Naive thymus-derived CD8-positive, alpha-beta T cell (primary cell): ENCODE measurements at regions not wholly inside any gene's neighbourhood (a gene's known extent, or its start where the extent isn't known, plus 50 kb on each side); places are given as distances from the start of the nearest gene placed in this dataset.

Experiments used
- ATAC-seq, 2 donors: fragments of 150-1000 bp; cut with Tn5 transposase in 1 of 2; sonication (Bioruptor Pico), chemical (Tn5 transposase) in 1 of 2; 1 replicate in 1 of 2; 2 replicates in 1 of 2; pipeline ENCODE4 v1.10.0; 2021; ENCODE audit warnings: mild to moderate bottlenecking in 2 of 2, moderate library complexity in 2 of 2
- POLR2A ChIA-PET: fragments of 350-600 bp; sonication (Branson Sonifier 250); formaldehyde crosslinking; loops from one replicate; lab custom pipeline; 2021; ENCODE audit warnings: antibody characterized with exemption; lab: Charles Lee
- DNase-seq, 10 donors: peaks; one replicate each; pipeline versions ENCODE4 v3.0.0 to v3.0.0-alpha.2; 2020 to 2022
- H3K27ac Mint-ChIP-seq, 10 donors: one replicate each; pipeline ENCODE4 v1.8.0; 2020 to 2022; ENCODE audit warnings: mild to moderate bottlenecking in 10 of 10, mixed read lengths in 10 of 10, moderate library complexity in 4 of 10, inconsistent platforms in 1 of 10
- H3K27me3 Mint-ChIP-seq, 5 donors: one replicate each; pipeline ENCODE4 v1.8.0; 2021 to 2022; ENCODE audit warnings: mixed read lengths in 5 of 5
- H3K36me3 Mint-ChIP-seq, 3 donors: one replicate each; pipeline ENCODE4 v1.8.0; 2020 to 2022; ENCODE audit warnings: mixed read lengths in 3 of 3, mild to moderate bottlenecking in 2 of 3, inconsistent platforms in 1 of 3
- H3K4me1 Mint-ChIP-seq, 4 donors: one replicate each; pipeline ENCODE4 v1.8.0; 2021 to 2022; ENCODE audit warnings: mixed read lengths in 4 of 4
- H3K4me3 Mint-ChIP-seq, 10 donors: one replicate each; pipeline ENCODE4 v1.8.0; 2020 to 2022; ENCODE audit warnings: mild to moderate bottlenecking in 10 of 10, mixed read lengths in 10 of 10, moderate library complexity in 6 of 10, inconsistent platforms in 1 of 10
- H3K9me3 Mint-ChIP-seq, 9 donors: one replicate each; pipeline ENCODE4 v1.8.0; 2020 to 2022; ENCODE audit warnings: mixed read lengths in 9 of 9, mild to moderate bottlenecking in 3 of 9, inconsistent platforms in 1 of 9, moderate library complexity in 1 of 9

DNA sequence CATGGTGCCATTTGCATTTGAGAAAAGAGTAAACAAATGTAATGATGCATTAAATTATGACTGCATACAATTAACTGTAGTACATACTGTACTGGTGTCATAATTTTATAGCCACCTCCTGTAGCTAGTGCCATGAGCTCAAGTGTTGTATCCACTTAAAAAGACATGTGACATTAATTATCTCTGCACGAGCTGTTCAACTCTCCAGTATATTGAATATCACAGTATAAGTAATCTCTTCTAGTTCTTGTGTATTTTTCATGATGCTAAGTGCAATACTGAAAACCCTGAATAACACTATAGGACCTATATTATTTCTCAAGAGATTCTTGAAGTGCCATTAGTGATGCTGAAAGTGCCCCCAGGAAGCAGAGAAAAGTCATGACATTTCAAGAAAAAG is 387.3 kb downstream of the PCDH17 start:
- POLR2A ChIA-PET: no interaction called here
- no peaks in the 10 kb centered on the region for H3K4me1 Mint-ChIP-seq

DNA sequence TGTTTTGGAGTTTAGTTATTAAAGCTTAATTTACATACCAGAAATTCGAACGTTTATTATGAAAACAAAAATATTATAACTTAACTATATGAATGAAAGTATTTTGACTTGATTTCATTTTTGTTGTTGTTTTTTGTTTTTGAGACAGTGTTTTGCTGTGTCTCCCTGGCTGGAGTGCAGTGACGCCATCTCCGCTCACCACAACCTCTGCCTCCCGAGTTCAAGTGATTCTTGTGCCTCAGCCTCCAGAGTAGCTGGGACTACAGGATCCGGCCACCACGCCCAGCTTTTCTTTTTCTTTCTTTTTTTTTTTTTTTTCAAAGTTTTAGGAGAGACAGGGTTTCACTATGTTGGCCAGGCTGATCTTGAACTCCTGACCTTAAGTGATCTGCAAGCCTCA is 392.6 kb downstream of the PCDH17 start:
- POLR2A ChIA-PET: no interaction called here
- Mint-ChIP-seq H3K27me3 (no peaks in the 10 kb centered on the region), H3K27ac (no peak overlapping the region)

More for the DNA sequence above, 387.3 kb downstream of the PCDH17 start:
- peaks cover 1 to 10% (median 7%) of the 10 kb centered on the region in 9 donors for H3K9me3 Mint-ChIP-seq
- DNase-seq: no peak
- no peak overlapping the region for H3K4me3 Mint-ChIP-seq
- no peak for ATAC-seq
- H3K27me3 Mint-ChIP-seq: no peaks in the 10 kb centered on the region
- no peaks in the 10 kb centered on the region for H3K36me3 Mint-ChIP-seq
- H3K27ac Mint-ChIP-seq: no peak overlapping the region

DNA sequence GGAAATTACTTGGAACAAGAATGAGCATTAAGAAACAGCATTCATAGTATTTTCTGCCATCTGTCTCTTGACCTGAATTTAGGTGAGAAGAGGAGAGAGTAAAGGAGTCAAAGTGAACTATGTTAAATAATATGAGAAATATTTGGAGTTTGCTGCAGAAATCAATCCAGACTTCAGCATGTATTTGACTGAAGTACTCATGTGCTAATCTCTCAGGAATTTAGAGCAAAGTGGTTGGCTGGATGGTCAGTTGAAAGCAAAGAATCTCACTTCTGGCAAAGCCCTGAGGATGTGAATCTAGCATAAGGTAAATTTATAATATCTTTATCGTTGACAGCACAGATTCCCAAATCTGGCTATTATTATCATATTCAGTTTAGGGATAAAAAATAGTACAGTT is 394.3 kb downstream of the PCDH17 start:
- Mint-ChIP-seq H3K27ac (no peak overlapping the region), H3K9me3 (peaks cover 0 to 24% (median 6%) of the 10 kb centered on the region in 9 donors), H3K36me3 (no peaks in the 10 kb centered on the region), H3K4me3 (no peak overlapping the region), H3K27me3 (no peaks in the 10 kb centered on the region), H3K4me1 (no peaks in the 10 kb centered on the region)
- POLR2A ChIA-PET: no interaction called here
- ATAC-seq: no peak
- no peak for DNase-seq

More for the DNA sequence above, 392.6 kb downstream of the PCDH17 start:
- H3K36me3 Mint-ChIP-seq: no peaks in the 10 kb centered on the region
- no peak for ATAC-seq
- DNase-seq: no peak
- no peaks in the 10 kb centered on the region for H3K4me1 Mint-ChIP-seq
- no peak overlapping the region for H3K4me3 Mint-ChIP-seq
- peaks cover 0 to 24% (median 6%) of the 10 kb centered on the region in 9 donors for H3K9me3 Mint-ChIP-seq

DNA sequence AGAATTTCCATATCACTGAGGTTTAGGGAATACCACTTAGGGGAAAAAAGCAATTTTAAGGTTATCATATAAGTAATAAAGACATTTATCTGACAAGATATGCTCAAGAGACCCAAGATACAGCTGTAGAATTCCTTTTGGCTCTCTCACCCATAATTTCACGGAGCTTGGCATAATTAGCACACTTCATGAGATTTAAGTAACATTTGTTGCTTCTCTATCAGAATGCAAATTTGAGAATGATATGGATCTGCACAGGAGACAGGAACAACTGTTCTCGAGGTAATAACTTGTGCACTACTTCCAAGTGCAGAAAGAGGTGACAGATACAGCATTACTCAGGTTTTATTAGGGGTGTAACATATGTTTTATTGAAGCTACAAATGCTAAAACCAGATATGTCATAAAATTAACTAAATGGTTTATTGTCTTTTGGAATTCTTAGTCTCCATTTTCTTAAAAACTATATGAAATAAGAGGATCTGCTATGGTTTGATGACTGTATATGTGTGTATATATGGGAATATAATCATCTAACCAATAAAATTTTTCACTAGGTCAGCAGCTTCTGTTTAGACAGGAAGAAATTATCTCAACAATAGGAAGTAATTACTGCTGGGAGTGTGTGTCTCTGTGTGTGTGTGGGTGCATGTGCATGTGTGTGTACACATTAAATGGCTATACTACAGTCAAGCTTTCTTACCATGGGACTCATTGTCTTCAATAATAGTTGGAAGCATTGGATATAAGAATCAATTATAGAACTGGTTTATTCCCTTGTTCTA is 401.3 kb downstream of the PCDH17 start:
- Mint-ChIP-seq H3K27ac (no peak overlapping the region), H3K4me1 (no peaks in the 10 kb centered on the region), H3K4me3 (no peak overlapping the region), H3K27me3 (no peaks in the 10 kb centered on the region), H3K9me3 (peaks cover 0 to 8% (median 0%) of the 10 kb centered on the region in 9 donors), H3K36me3 (no peaks in the 10 kb centered on the region)
- DNase-seq (no peak), ATAC-seq (no peak)
- POLR2A ChIA-PET: no interaction called here

DNA sequence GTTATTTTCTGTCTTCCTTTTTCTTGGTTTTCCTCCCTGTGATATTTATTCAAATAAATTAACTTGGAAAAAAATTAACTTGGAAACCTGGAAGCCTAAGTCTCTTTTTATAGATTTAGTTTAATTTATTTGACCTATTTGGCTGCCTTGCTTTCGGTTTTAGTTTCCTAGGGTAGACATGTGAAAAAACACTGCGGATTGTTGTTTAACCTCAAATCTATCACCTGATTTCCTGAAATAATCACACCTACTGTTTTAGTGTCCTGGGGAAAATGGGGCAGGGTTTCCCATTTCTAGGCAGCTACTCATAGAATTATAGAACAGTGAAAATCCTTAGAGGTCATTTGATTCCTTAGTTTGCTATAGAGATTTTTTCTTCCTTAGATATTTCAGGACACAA is 412.4 kb downstream of the PCDH17 start:
- H3K4me3 Mint-ChIP-seq: no peak overlapping the region
- no peak overlapping the region for H3K27ac Mint-ChIP-seq
- DNase-seq: no peak
- no peaks in the 10 kb centered on the region for H3K4me1 Mint-ChIP-seq
- POLR2A ChIA-PET: no interaction called here
- H3K27me3 Mint-ChIP-seq: no peaks in the 10 kb centered on the region
- no peaks in the 10 kb centered on the region for H3K36me3 Mint-ChIP-seq
- peaks cover 0 to 22% (median 4%) of the 10 kb centered on the region in 9 donors for H3K9me3 Mint-ChIP-seq
- no peak for ATAC-seq

DNA sequence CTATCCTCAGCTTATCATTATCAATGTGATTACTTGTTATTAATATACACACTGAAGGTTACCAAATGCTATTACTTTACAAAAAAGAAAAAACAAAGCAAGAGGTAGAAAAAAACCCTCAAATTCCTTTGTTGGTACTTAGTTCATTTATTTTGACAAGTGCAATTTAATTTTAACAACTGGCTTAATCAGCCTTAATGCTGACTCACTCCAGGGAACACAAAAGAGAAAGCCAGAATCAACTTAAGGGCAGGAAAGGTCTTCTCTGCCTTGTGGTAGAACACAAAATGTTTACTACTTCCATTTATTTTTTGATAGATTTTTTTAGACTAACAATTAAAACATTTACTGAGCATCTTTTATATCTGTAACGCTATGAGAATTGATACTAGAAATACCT is 417.1 kb downstream of the PCDH17 start:
- no peak for DNase-seq
- POLR2A ChIA-PET: no interaction called here
- Mint-ChIP-seq H3K36me3 (no peaks in the 10 kb centered on the region), H3K27ac (no peak overlapping the region), H3K9me3 (peaks cover 0 to 11% (median 5%) of the 10 kb centered on the region in 9 donors), H3K27me3 (no peaks in the 10 kb centered on the region), H3K4me3 (no peak overlapping the region), H3K4me1 (no peaks in the 10 kb centered on the region)
- no peak for ATAC-seq

DNA sequence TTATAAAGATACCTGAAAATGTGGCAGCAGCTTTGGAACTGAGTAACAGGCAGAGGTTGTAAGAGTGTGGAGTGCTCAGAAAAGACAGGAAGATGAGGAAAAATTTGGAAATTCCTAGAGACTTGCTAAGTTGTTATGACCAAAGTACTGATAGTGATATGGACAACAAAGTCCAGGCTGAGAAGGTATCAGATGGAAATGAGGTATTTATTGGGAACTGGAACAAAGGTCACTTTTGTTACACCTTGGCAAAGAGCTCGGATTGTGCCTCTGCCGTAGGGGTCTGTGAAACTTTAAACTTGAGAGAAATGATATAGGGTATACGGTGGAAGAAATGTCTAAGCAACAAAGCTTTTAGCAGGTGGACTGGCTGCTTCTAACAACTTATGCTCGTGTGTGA is 419.9 kb downstream of the PCDH17 start:
- DNase-seq (no peak), ATAC-seq (no peak)
- Mint-ChIP-seq H3K36me3 (no peaks in the 10 kb centered on the region), H3K27me3 (no peaks in the 10 kb centered on the region), H3K27ac (no peak overlapping the region), H3K4me3 (no peak overlapping the region), H3K9me3 (peaks cover 0 to 23% (median 5%) of the 10 kb centered on the region in 9 donors), H3K4me1 (no peaks in the 10 kb centered on the region)
- POLR2A ChIA-PET: no interaction called here

DNA sequence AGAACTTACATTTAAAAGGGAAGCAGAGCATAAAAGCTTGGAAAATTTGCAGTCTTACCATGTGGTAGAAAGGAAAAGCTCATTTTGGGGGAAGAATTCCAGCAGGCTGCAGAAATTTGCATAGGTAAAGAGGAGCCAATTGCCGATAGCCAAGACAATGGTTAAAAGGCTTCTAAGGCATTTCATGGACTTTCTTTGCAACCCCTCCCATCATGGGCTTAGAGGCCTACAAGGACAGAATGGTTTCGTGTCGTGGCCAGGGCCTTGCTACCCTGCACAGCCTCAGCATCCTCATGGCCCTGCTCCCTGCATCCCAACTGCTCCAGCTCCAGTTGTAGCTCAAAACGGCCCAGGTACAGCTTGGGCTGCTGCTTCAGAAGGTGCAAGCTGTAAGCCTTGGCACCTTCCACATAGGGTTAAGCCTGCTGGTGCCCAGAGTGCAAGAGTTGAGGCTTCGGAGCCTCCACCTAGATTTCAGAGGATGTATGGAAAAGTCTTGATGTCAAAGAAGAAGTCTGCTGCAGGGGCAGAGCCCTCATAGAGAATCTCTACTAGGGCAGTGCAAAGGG is 420.3 kb downstream of the PCDH17 start:
- H3K27me3 Mint-ChIP-seq: no peaks in the 10 kb centered on the region
- peaks cover 0 to 23% (median 5%) of the 10 kb centered on the region in 9 donors for H3K9me3 Mint-ChIP-seq
- H3K4me1 Mint-ChIP-seq: no peaks in the 10 kb centered on the region
- H3K4me3 Mint-ChIP-seq: no peak overlapping the region
- DNase-seq (no peak), ATAC-seq (no peak)
- POLR2A ChIA-PET: no interaction called here
- H3K27ac Mint-ChIP-seq: no peak overlapping the region
- no peaks in the 10 kb centered on the region for H3K36me3 Mint-ChIP-seq

DNA sequence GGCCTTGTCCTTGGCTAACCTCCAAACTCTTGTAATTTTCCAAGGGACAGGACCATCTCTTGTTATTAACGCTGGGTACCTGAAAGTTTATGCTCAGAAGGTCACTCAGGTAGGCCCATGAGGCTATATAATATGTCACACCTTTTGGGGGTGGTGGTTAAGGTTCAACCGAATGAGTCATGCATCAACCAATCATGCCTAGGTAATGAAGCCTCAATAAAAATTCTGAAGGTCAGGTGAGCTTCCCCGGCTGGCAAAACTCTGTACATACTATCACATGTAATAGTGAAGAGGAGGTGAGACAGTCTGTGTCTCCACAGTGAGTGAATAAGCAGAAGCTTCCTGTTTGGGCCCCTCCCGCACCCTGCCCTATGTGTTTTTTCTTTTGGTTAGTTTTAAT is 424.9 kb downstream of the PCDH17 start:
- no peak for ATAC-seq
- Mint-ChIP-seq H3K36me3 (no peaks in the 10 kb centered on the region), H3K4me1 (no peaks in the 10 kb centered on the region), H3K27ac (no peak overlapping the region), H3K9me3 (peaks cover 0 to 16% (median 3%) of the 10 kb centered on the region in 9 donors), H3K4me3 (no peak overlapping the region), H3K27me3 (no peaks in the 10 kb centered on the region)
- POLR2A ChIA-PET: no interaction called here
- DNase-seq: no peak

DNA sequence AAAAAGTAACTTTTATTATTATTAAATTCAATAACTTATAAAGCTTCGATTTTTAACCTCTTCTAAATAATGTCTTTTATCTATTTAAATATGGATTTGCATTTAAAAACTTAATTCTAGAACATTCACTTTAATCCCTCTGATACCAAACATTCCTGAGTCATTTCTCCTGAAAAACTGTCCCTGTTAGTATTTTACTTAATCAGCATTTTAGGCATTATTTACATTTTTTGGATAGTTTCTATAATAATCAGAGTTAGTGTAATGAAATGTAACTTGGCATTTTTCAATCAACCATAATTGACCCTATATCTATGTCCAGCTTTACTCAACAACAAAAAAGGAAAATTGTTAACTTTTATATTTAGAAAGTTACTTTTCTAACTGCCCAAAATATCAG is 428.1 kb downstream of the PCDH17 start:
- Mint-ChIP-seq H3K36me3 (no peaks in the 10 kb centered on the region), H3K9me3 (peaks cover 0 to 10% (median 0%) of the 10 kb centered on the region in 9 donors), H3K4me1 (no peaks in the 10 kb centered on the region), H3K27me3 (no peaks in the 10 kb centered on the region), H3K27ac (no peak overlapping the region), H3K4me3 (no peak overlapping the region)
- ATAC-seq (no peak), DNase-seq (no peak)
- POLR2A ChIA-PET: no interaction called here

DNA sequence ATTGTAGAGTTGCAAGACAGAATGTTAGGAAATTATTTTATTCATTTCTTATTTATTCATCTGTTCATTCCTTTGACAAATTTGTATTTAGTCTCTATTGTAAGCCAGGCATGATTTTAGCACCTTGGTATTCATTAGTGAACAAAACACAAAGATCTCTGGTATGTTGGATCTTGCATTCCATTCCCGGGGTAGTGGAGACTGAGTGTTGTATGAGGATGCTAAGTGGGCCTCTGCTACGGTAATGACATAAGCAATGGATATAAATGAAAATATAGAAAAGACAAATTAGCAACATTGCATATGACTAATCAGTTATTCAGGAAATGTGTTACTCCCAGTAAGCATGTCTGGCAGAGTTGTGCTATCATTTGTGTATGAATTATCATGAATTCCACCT is 449.3 kb downstream of the PCDH17 start:
- no peak for DNase-seq
- H3K4me1 Mint-ChIP-seq: no peaks in the 10 kb centered on the region
- ATAC-seq: no peak
- POLR2A ChIA-PET: no interaction called here
- peaks cover 0 to 9% (median 0%) of the 10 kb centered on the region in 9 donors for H3K9me3 Mint-ChIP-seq
- no peak overlapping the region for H3K27ac Mint-ChIP-seq
- H3K36me3 Mint-ChIP-seq: no peaks in the 10 kb centered on the region
- H3K27me3 Mint-ChIP-seq: no peaks in the 10 kb centered on the region
- no peak overlapping the region for H3K4me3 Mint-ChIP-seq

- POLR2A ChIA-PET: no interaction called here
- Mint-ChIP-seq H3K4me1 (no peaks in the 10 kb centered on the region), H3K27me3 (no peaks in the 10 kb centered on the region), H3K9me3 (peaks cover 0 to 14% (median 0%) of the 10 kb centered on the region in 9 donors), H3K27ac (no peak overlapping the region), H3K36me3 (no peaks in the 10 kb centered on the region), H3K4me3 (no peak overlapping the region)
- no peak for ATAC-seq
- no peak for DNase-seq
Observed at GRCh38 chr13:58081301-58081820, 449.8 kb downstream of the PCDH17 start.

GRCh38 chr13:58083064-58083463 is 451.5 kb downstream of the PCDH17 start:
- Mint-ChIP-seq H3K9me3 (peaks cover 0 to 19% (median 0%) of the 10 kb centered on the region in 9 donors), H3K27ac (no peak overlapping the region), H3K4me3 (no peak overlapping the region), H3K27me3 (no peaks in the 10 kb centered on the region), H3K36me3 (no peaks in the 10 kb centered on the region), H3K4me1 (no peaks in the 10 kb centered on the region)
- DNase-seq: no peak
- POLR2A ChIA-PET: no interaction called here
- ATAC-seq: no peak
